Globus pallidus (tissue), 1 donor: ENCODE measurements at regions not wholly inside any gene's neighbourhood (a gene's known extent, or its start where the extent isn't known, plus 50 kb on each side); places are given as distances from the start of the nearest gene placed in this dataset.
"Not testable (repeated sequence)": the region's sequence is repeated elsewhere in the genome, so short reads cannot be mapped to it uniquely, and the experiment has no call there.

Source experiments
- DNase-seq: peaks from one replicate; pipeline ENCODE4 v3.0.0-alpha.2; 2015; ENCODE audit warnings: low spot score

DNA sequence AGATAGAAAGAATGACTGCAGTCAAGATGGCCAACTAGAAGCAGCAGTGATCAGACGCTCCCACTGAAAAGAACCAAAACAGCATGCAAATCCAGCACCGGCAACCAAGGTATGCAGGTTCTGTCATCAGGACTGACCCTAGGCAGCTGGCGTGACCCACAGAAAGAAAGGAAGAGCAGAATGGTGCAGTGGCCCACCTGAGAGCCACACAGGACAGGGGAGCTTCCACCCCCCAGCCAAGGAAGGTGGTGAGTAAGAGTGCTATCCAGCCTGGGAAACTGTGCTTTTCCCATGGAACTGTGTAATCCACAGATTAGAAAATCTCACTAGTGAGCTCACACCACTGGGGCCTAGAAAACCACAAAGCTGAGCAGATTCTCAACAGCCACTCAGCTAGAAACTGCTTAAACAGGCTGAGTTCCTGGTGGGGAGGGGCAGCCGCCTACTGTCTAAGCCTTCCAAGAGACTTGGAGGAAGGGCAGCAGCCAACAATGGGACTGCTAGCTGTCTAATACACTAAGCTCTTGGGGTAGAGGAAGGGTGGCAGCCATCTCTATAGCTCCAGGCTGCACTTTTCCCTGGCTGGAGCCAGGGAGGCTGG, 127.9 kb downstream of the EVA1A start:
- DNase-seq: no peak

DNA sequence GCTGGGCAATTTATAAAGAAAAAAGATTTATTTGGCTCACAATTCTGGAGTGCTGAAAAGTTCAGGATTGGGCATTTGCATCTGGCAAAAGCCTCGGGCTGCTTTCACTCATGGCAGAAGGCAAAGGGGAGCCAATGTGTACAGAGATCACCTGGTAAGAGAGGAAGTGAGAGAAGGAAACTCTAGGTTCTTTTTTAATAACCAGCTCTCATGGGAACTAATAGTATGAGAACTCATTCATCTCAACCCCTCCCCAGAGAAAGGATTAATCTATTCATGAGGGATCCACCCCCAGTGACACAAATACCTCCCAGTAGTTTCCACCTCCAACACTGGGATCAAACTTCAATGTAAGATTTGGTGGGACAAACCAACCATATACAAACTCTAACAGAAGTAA, 129.0 kb downstream of the EVA1A start:
- DNase-seq: no peak

DNA sequence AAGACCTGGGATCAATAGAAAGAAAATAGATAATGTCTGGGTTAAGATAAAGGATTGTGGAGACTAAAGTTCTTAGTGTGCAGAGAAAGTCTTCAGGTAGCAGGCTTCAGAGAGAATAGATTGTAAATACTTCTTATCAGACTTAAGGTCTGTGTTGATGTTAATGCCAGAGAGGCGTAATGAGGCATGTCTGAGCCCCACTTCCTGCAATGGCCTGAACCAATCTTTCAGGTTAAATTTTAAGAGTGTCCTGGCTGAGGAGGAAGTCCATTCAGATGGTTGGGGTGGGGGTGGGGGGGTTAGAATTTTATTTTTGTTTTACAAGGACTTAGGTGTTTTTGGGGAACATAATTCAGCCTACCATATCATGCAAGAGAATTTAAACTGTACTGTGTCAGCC, 129.5 kb downstream of the EVA1A start:
- no peak for DNase-seq

DNA sequence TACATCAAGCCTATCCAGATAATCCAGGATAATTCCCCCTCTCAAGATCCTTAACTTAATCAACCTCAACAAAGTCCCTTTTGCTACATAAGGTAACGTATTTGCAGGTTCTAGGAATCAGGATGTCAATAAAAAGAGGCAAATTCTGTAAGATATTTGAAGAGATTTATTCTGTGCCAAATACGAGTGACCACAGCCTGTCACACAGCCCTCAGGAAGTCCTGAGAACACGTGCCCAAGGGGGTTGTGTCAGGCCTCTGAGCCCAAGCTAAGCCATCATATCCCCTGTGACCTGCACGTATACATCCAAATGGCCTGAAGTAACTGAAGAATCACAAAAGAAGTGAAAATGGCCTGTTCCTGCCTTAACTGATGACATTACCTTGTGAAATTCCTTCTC, 130.3 kb downstream of the EVA1A start:
- not testable (repeated sequence) for DNase-seq

DNA sequence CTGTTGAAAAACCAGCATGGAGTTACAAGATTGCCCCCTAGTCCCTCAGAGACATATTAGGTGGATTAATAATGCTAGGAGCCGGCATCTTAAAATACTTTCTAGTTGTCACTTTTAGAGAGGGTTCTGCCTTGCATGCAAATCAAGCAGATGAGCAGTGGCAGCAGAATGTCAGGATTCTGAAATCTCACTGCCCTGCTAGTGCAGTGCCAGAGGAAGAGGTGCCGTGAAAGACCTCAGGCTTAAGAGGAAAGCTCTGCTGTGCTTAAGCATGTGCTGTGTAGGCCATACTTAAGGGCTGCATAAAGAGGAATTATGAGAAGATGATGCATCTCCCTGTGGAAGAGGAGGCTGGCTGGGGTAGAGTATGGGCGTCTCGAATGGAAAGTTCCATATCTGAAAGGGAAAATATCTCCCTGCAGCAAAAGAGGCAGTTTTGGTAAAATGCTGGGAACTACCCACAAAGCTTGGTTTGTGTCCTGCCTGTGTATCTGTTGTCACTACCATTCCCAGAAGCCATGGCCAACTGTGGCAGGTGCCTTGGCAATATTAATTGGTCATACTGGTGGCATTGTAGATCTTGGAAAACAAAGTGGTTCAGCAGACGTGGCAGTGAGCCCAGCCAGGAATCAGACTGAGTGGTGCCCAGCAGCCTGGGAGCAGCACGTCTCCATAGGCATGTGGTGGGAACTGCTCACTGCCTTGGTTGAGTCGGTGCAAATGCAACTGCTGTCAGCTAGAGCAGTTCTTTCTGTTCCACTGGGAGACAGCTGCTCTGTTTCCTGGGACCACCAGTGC, 131.9 kb downstream of the EVA1A start:
- DNase-seq: peak; percentile 2

DNA sequence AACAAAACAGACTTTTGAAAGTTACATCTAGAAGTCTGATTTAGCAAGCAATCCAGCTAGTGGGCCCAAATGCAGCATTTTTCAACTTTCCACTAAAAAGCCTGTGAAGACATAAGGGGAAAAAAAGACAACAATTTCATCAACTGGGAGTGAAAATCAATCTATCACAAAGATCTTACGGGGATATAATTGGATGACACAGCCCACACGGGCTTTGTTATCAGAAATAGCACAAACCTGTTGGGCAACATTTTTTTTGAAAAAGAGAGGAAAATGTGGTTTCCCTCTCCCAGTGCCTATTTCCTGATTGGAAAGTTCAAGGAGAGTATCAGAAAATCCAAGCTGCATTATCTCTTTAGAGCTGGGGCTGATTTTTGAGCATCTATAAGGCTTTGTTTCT, 132.7 kb downstream of the EVA1A start:
- no peak for DNase-seq

DNA sequence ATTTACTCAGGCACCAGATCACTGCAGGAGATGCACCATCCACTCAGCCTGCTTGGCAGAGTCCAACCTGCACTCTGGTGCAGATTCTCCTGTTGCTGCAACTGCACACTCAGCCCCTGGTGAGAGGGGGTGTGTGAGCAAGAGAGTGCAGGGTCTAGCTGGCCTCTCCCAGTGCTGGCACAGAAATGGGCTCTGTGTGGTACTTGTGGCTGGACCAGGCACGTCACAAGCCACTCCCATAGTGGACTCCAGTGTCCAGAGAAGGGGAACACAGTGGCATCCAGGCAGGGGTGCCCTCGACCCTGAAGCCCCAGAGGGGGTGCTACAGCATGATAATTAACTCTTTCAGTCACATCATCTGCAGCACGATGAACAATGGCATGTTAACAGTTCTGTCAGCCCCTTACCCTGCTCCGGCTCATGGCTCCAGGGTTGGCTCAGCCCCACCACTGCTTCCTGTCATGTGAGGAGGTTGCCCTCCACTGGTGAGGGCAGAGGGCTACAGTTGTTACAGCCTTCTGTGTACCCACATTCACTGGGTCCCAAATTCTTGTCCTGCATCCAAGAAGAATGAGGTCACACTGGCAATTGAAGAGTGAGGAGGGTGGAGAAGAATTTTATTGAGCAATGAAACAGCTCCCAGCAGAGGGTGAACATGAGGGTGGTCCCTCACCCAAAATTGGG, 135.7 kb downstream of the EVA1A start:
- DNase-seq: no peak

DNA sequence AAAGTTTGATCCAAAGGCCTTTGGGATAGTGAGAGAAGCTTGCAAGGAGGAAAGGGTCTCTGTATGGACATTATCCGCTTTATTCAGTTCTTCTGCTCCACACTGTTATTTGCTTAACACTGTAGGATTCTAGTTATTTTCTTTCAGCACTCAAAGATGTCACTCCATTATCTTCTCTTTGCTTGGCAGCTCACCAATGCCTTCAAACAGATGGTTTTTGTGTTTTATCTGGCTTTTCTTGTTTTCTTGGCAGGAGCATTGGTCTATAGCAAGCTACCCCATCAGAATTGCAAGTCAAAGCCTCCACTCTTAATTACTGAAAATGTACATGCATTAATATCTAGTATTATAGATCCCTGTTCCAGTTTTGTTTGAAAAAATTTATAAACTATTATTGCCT, 138.8 kb downstream of the EVA1A start:
- no peak for DNase-seq

DNA sequence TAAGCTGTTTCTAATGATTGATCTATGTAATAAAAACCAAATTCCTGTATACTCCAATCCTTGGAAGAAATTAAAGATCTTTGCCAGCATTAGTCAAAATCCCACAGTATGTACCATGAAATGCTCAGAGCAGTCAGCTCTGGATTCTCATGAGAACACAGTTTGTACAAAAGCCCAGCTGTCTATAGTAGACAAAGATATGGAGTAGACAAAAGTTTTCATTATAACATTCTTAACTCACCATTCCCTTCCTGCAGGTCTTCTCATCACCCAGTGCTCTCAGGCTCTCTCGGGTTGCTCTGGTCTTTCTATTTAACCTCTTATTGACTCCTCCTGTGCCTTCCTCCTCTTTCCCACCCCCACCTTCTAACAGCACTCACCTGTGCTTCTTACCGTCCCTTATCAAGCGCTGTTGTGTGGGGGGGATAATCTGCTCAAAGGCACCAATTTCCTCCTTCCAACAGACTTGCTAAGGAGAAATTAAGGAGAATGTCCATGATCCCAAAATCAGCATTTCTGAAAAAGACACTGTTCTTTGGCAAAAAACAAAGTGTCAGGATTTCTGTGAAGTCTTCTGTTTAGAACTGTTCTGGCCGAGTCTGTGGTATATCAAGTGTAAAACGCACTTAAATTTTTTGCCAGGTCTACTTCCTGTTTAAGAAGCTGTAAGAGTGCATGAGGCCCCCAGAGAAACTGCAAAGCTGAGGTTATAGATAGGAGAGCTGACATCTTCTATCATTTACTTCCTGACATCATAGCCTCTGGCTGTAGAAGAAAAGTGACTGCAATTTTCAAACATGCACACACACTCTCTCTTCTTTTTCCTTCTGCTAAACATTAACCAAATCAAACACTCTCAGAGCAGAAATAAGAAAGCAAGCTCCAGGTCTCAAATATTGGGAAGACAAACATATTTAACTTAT, 144.1 kb downstream of the EVA1A start:
- no peak for DNase-seq

DNA sequence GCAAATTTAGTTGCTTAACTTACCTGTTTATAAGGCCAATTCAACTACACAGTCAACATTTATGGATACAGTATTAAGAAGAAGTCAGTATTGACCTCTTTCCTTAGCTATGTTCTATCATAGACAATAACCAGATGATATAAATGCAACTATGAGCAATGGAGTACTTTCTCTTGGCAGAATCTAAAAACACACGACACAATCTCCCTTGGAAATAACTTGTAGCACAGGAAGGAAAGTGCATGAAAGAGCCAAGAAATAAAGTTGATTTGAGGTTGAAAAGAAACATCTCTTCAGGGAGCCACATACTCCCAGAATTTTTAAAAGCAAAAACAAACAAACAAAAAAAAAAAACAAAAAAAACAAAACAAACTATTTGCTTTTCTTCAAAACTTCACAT, 145.0 kb downstream of the EVA1A start:
- DNase-seq: no peak

DNA sequence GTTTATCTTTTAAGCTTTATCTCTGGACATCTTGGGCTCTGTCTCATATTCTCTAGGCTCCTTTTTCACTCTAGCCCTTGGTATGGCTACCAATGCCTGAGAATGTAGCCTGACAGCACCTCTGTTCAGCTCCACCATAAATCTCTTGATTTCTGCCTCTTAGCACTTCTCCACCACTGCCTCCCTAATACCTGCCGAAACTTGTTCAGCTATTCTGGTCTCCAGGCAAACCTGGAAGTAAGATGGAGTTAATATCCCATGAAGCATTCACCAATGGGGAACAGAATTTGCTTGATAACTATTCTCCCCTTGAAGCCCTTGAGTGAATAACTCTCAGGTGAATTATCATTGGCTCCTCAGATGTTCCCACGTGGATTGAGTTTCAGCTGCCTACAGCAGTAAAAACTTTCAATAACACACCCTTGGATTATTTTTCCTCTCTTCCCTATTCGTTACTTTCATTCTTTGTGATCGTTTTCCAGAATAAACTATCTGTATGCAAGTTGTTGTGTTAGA, 145.6 kb downstream of the EVA1A start:
- DNase-seq: no peak

DNA sequence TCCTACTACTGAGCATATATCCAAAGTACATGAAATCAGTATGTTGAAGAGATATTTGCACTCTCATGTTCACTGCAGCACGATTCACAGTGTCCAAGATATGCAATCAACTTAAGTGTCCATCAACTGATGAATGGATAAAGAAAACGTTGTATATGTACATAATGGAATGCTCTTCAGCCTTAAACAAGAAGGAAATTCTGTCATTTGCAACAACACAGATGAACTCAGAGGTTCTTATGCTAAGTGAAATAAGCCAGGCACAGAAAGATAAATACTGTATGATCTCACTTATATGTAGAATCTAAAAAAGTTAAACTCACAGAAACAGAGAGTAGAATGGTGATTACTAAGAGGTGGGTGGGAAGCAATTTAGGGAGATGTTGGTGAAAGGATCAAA, 149.2 kb downstream of the EVA1A start:
- DNase-seq: no peak

DNA sequence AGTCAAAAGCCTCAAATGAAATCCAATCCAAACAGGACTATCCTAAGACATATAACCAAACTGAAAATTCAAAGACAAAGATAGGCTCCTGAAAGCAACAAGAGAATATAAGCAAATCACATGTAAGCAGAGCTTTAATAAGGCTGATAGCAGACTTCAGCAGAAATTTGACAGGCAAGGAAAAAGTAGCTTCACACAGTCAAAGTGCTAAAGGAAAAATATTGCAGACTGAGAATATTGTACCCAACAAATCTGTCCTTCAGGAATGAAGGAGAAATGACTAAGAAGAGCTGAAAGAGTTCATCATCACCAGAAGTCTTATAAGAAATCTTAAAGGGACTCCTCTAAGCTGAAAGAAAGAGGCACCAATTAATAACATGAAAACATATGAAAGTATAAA, 150.0 kb downstream of the EVA1A start:
- no peak for DNase-seq

DNA sequence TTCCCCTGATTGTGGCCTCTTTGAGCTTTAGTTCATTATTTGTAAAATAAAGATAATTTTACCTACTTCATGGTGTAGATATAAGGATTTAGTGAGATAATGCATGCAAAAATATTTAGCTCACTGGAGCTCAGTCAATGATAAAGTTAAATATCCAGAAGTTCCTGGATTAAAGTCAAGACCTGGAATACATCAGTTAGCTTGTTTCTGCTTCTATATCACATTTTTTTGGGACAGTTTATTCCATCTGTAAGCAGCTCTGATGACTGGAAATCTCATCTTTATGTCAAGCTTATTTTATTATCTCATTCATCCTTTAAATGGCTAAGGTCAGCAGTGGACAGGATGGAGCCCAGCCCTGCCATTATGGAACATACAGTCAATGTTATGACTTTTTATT, 152.0 kb downstream of the EVA1A start:
- DNase-seq: no peak

DNA sequence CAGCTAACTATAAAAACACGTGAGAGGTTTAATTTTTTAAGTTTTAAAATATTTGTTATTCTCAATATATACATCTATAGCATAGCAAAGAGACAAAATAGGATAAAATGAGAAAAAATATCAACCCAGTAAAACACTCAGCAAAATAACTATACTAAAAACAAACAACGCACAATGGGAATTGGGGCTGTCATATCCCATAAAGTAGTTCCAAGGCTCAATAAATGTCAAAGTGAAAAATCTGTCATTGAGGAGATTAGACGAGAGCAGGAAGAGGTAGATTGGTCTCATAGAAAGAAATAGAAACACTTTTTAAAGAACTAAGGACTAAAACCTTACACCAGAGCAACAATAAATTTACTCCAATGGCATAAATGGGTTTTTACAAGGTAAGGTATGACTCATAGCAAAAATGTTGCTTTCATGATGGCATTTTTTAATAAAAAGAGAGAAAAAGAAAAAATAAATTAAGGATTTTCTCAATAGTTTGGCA, 153.7 kb downstream of the EVA1A start:
- no peak for DNase-seq

DNA sequence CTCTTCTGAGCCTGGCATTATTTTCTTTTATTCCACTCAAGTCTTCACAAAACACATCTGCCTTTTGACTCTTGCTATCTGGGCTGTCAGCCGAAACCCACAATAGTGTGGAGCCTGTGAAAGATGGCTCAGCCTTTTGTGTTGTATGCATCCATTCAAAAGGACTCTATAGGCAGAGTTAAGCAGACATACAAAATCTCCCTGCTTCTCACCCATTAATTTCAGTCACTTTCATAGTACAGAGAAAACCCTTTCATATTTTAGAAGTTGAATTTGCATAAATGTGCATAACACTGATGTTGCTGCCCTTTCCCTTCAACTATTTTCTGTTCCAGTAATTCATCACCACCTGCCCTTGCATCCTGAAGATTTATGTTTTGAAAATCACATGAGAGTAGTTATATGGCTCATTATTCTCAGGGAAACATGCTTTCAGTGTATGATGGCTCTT, 154.6 kb downstream of the EVA1A start:
- DNase-seq: no peak

DNA sequence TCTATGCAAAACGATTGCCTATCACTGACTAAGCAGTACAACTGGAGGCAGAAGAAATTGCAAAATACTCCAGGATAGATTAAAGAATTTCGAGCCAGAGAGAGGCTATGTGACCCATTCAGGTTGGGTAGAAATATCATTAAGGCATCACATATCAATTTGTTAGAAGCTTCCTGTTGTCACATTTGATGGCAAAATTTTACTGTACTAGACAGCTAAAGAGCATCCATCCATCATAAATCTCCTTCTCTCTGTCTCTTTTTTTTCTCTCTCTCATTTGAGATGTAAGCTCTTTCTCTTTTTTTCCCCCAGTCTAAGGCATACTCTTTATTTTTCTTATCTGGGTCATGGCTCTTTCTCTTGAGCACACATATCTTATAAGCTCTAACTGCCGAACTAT, 155.7 kb downstream of the EVA1A start:
- no peak for DNase-seq

DNA sequence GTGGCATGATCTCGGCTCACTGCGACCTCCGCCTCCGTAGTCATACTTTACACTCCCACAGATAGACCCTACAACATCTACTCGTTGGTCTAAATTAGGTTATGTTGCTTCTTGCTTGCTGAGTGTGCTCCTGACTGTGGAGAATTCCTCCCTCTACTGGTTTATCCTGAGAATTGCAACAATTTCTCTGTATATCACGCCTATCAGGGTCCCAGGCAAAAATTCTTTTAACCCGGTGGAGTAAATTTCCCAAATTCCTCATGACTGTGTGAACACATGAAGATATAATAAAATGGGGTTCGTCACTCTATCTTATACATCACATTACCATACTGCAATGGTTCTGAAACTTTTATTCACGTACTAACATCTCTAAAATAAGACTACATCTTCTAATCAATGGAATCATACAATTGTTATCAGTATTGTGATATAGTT, 156.7 kb downstream of the EVA1A start:
- peak; percentile 41 for DNase-seq

DNA sequence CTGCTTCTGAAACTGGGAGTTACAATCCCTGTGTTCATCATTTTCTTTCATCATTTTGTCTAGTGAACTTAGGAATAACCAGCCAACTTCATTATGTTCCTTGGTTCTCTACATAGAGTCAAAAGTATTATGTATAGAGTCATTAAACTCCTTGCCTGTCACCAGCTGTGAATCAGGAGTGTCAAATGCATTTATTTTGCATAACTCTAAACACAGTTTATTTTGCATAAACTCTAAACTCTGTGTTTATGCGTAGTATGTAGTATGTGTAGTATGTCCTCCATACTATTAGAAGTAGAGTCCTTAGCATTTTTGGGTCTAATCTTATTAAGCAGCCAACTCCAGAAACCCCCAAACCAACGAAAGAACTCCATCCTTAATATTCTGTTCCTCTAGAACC, 164.4 kb downstream of the EVA1A start:
- DNase-seq: no peak

DNA sequence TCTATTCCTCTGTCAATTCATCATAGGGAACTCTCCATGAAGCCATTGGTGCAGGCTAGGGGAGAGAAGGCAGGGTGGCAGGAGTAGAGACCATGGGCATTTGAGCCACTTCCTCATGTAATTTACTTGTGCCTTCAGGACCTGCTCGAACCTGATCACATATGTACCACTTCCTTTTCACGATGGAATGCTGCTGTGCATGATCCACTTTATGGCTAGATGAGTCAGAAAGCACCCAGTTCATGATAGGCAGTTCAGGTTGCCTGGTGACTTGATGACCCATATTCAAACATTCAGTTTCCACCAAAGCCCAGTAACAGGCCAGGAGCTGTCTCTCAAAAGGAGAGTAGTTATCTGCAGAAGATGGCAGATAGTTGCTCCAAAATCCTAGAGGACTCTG, 166.0 kb downstream of the EVA1A start:
- DNase-seq: not testable (repeated sequence)

DNA sequence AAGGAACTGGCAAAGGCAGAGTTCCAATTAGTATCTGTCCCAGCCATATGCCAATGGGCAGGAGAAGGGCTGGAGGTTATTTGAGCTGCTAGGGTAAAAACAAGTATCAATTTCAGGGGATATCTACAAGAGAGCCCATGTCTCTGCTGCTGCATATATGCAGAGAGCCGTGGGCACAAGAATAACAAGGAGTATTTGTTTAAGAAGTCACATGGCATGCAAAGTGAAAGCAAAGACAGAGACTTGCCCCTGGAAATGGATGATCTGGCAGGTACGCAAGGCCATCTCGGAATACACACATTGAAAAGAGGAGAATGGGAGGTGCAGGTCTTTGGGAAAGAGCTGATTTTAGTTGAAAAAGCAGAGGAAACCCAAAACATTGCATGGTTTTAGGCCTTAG, 170.6 kb downstream of the EVA1A start:
- DNase-seq: no peak

DNA sequence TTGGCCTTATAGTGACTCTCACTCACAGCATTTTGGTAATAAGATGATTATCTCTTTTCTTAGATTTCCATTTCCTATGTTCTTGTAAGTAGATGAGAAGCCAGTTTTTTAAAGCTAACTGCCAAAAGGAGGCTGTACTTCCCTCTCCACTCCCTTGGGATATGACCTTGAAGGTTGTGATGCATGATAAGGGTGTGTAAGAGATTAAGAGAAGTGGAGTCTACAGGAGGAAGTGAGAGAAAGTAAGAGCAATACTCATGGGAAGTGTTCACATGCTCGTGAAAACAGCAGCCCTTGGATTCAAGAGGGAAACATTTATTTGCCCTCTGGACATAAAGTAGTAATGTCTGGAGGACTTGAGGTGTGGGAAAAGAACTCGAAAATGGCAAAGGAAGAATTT, 171.5 kb downstream of the EVA1A start:
- DNase-seq: no peak
